SK-N-SH treated with all-trans-retinoic acid at 6 μM for 48 hours (cell line): ENCODE measurements at regions not wholly inside any gene's neighbourhood (a gene's known extent, or its start where the extent isn't known, plus 50 kb on each side); places are given as distances from the start of the nearest gene placed in this dataset.

ENCODE experiments used
- ARNTL ChIP-seq: fragments of 450-650 bp; formaldehyde crosslinking; IDR thresholded peaks from 2 replicates; pipeline ENCODE4 v1.5.0; 2020; ENCODE audit warnings: low read depth, mild to moderate bottlenecking, moderate library complexity, borderline replicate concordance
- BACH2 ChIP-seq: fragments of 250-450 bp; sonication (Bioruptor Pico); IDR thresholded peaks from 2 replicates; pipeline ENCODE4 v1.9.0; 2021; ENCODE audit warnings: mild to moderate bottlenecking, borderline replicate concordance
- ESRRG ChIP-seq: fragments of 250-450 bp; sonication (Bioruptor Pico); IDR thresholded peaks from 2 replicates; pipeline ENCODE4 v1.6.1; 2021; ENCODE audit warnings: mild to moderate bottlenecking
- ISL1 ChIP-seq: fragments of 250-450 bp; sonication (Bioruptor Pico); IDR thresholded peaks from 2 replicates; pipeline ENCODE4 v2.1.2; 2022; ENCODE audit warnings: mild to moderate bottlenecking, moderate library complexity
- OSR1 ChIP-seq: fragments of 250-450 bp; sonication (Bioruptor Pico); IDR thresholded peaks from 2 replicates; pipeline ENCODE4 v1.8.0; 2022; ENCODE audit warnings: moderate library complexity, mild to moderate bottlenecking, inconsistent platforms
- RARB ChIP-seq: fragments of 250-450 bp; sonication (Bioruptor Pico); IDR thresholded peaks from 2 replicates; pipeline ENCODE4 v1.8.0; 2021; ENCODE audit warnings: mild to moderate bottlenecking, moderate library complexity
- SNAI2 ChIP-seq: fragments of 250-450 bp; sonication (Bioruptor Pico); IDR thresholded peaks from 2 replicates; pipeline ENCODE4 v1.5.0; 2020; ENCODE audit warnings: mild to moderate bottlenecking, moderate library complexity
- TCF4 ChIP-seq: fragments of 250-450 bp; sonication (Bioruptor Pico); IDR thresholded peaks from 2 replicates; pipeline ENCODE4 v1.8.0; 2021; ENCODE audit warnings: mild to moderate bottlenecking, moderate library complexity, borderline replicate concordance
- ZFP3 ChIP-seq: fragments of 250-450 bp; sonication (Bioruptor Pico); IDR thresholded peaks from 2 replicates; pipeline ENCODE4 v1.5.0; 2020; ENCODE audit warnings: mild to moderate bottlenecking, moderate library complexity
- ZFP30 ChIP-seq: fragments of 450-650 bp; formaldehyde crosslinking; IDR thresholded peaks from 2 replicates; pipeline ENCODE4 v1.5.0; 2022; ENCODE audit warnings: mild to moderate bottlenecking, moderate library complexity
- ZNF8 ChIP-seq: fragments of 450-650 bp; formaldehyde crosslinking; IDR thresholded peaks from 2 replicates; pipeline ENCODE4 v1.5.0; 2020; ENCODE audit warnings: mild to moderate bottlenecking, moderate library complexity
- TF ChIP-seq, protein P1 (sequence below): fragments of 250-450 bp; sonication (Bioruptor Pico); IDR thresholded peaks from 2 replicates; pipeline ENCODE4 v1.8.0; 2020; ENCODE audit warnings: mild to moderate bottlenecking, moderate library complexity, borderline replicate concordance
- TF ChIP-seq, protein P2 (sequence below): fragments of 250-450 bp; sonication (Bioruptor Pico); IDR thresholded peaks from 2 replicates; pipeline ENCODE4 v1.5.1; 2020; ENCODE audit warnings: low read depth, mild to moderate bottlenecking, moderate library complexity

DNA sequence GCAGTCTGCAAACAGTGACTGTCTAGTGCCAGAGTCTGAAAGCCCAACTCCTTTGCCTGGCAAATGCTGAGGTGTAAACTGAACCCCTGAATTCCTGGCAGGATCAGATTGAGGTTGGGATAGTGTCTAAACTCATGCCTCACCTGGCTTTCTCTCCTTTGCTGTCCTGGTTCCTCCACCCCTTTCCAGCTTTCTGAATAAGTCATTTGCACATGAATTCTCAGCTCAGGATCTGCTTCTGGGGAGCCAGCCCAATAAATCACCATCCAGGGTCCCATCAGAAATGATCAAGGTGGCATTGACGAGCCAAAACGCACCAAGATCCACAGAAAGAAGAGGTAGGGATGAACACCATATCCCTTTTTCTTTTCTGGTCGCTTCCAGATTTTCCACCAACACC is 301.6 kb downstream of the LRFN2 start:
- TF ChIP-seq OSR1 (CRISPR knock-in tag): no peak
- TF ChIP-seq, protein P1, sequence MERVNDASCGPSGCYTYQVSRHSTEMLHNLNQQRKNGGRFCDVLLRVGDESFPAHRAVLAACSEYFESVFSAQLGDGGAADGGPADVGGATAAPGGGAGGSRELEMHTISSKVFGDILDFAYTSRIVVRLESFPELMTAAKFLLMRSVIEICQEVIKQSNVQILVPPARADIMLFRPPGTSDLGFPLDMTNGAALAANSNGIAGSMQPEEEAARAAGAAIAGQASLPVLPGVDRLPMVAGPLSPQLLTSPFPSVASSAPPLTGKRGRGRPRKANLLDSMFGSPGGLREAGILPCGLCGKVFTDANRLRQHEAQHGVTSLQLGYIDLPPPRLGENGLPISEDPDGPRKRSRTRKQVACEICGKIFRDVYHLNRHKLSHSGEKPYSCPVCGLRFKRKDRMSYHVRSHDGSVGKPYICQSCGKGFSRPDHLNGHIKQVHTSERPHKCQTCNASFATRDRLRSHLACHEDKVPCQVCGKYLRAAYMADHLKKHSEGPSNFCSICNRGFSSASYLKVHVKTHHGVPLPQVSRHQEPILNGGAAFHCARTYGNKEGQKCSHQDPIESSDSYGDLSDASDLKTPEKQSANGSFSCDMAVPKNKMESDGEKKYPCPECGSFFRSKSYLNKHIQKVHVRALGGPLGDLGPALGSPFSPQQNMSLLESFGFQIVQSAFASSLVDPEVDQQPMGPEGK: no peak
- TF ChIP-seq RARB (CRISPR knock-in tag): no peak
- no peak for TF ChIP-seq SNAI2
- no peak for TF ChIP-seq ESRRG
- no peak for TF ChIP-seq ZNF8 (CRISPR knock-in tag)
- TF ChIP-seq BACH2: no peak
- TF ChIP-seq, protein P2, sequence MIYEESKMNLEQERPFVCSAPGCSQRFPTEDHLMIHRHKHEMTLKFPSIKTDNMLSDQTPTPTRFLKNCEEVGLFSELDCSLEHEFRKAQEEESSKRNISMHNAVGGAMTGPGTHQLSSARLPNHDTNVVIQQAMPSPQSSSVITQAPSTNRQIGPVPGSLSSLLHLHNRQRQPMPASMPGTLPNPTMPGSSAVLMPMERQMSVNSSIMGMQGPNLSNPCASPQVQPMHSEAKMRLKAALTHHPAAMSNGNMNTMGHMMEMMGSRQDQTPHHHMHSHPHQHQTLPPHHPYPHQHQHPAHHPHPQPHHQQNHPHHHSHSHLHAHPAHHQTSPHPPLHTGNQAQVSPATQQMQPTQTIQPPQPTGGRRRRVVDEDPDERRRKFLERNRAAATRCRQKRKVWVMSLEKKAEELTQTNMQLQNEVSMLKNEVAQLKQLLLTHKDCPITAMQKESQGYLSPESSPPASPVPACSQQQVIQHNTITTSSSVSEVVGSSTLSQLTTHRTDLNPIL (CRISPR knock-in tag): no peak
- TF ChIP-seq ZFP30: no peak
- TF ChIP-seq ZFP3: no peak
- TF ChIP-seq ISL1: no peak
- no peak for TF ChIP-seq ARNTL (CRISPR knock-in tag)
- no peak for TF ChIP-seq TCF4 (CRISPR knock-in tag)
